GM18519 (cell line): ENCODE measurements at regions not wholly inside any gene's neighbourhood (a gene's known extent, or its start where the extent isn't known, plus 50 kb on each side); places are given as distances from the start of the nearest gene placed in this dataset.
"Not testable (repeated sequence)": the region's sequence is repeated elsewhere in the genome, so short reads cannot be mapped to it uniquely, and the experiment has no call there.

Experiments used
- ATAC-seq: cut with Tn5 transposase; IDR thresholded peaks from one replicate; pipeline ENCODE4 v1.9.1; 2021; ENCODE audit warnings: mild to moderate bottlenecking, moderate library complexity; ENCODE audit not compliant: unreplicated experiment, low FRiP score

DNA sequence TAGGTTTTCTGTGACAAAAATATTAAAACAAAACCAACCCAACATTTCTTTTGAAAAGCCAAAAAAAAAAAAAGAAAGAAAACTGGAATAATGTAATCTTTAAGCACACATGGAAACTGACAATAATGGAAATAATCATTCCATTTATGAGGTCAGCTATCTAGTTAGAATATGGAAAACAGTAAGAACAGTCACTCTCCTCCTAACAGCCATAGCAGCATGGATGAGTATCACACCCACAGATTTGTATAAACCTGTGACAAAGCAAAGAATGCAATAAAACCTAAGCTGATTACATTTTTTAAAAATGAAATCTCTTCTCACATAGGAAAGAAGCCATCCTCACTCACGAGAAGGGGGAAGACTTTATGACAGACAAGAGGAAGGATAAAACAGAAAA lies 437.8 kb downstream of the NYAP2 start:
- ATAC-seq: no peak

DNA sequence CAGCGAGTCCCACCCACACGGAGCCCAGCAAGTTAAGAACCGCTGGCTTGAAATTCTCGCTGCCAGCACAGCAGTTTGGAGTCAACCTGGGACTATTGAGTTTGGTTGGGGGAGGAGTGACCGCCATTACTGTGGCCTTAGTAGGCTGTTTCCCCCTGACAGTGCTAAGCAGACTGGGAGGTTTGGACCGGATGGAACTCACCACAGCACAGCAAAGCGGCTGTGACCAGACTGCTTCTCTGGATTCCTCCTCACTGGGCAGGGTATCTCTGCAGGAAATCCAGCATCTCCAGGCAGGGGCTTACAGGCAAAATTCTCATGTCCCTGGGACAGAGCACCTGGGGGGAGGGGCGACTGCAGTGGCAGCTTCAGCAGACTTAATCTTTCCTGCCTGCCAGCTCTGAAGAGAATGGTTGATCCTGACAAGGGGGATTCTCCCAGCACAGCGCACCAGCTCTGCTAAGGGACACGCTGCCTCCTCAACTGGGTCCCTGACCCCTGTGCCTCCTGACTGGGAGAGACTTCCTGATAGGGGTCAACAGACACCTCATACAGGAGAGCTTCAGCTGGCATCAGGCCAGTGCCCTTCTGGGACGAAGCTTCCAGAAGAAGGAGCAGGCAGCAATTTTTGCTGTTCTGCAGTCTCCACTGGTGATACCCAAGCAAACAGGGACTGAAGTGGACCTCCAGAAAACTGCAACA lies 425.4 kb downstream of the NYAP2 start:
- no peak for ATAC-seq

DNA sequence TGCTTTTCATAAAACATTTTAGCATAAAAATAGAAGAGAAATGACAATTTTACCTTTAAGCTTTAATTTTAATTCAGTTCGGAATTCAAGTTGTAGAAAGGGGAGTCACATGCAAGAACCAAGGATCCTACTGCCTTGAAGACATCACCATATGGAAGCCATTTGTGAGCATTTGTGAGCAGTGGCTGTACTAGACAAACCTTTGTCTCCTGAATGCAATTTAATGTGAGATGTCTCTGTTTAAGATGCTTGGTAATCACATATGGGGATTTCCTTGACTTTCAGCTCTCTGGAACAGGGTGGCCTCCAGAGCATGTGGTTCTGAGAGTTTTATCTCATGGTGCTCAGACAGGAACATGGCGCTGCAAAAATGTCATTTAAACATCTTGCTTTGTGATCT lies 421.8 kb downstream of the NYAP2 start:
- ATAC-seq: no peak

DNA sequence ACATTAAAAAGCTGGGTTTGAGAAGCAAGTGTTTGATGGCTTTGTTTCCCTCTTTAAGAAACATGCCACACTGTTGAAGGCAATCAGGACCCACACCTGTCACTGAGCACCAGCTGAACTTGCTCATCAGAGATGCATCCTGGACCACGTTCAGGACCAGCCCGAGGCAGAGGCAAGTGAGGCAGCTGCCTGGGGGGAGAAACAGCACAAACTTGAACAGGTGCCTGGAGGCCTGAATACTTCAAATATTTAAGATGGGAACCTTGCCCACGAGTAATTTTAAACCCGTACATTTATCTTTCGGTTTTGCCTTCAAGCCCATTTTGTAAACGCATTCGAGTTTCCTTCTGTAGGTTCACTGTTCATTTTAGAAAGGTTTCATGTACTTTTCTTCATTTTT lies 421.3 kb downstream of the NYAP2 start:
- no peak for ATAC-seq

DNA sequence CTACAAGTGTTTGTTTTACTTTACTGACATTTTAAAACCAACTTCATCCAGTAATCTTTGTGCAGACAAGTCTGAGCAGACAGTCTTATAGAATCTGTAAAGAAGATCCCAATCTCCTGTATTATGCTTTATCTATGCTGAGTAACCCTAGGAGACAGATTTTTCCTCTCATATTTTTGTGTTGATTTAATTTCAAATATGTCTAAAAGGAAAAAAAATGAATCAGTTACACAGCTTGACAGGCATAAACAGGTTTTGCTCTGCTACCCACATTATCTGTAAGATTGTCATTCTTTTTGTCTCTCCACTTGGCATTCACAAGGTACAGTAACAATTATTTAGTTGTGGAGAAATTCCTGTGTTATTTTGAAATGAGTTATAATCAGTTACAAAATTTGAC lies 415.0 kb downstream of the NYAP2 start:
- no peak for ATAC-seq

DNA sequence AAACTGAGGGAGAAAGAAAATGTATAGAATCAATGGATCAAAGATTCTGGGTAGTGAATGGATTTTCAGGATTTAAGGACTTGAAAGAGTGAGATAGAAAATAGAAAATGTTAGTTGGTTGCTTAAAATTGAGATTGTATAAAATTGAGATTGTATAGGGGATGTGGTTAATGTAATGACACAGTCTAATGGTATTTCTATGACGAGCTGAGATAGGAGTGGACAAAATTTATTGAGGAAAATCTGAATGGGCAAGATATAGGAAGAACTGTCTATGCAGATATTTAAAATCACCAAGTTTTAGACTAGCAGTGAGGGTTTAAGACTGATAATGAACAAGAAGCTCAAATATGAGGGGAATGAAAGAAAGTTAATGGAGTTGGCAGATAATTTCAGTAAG lies 406.6 kb downstream of the NYAP2 start:
- ATAC-seq: no peak

DNA sequence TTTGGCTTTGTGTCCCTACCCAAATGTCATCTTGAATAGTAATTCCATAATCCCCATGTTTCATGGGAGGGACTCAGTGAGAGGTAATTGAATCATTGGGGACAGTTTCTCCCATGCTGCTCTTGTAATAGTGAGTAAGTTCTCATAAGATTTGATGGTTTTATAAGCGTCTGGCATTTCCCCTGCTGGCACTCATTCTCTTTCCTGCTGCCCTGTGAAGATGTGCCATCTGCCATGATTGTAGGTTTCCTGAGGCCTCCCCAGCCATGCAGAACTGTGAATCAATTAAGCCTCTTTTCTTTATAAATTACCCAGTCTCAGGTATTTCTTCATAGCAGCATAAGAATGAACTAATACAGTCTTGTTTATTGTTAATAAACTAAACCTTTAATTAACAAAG lies 402.6 kb downstream of the NYAP2 start:
- not testable (repeated sequence) for ATAC-seq

DNA sequence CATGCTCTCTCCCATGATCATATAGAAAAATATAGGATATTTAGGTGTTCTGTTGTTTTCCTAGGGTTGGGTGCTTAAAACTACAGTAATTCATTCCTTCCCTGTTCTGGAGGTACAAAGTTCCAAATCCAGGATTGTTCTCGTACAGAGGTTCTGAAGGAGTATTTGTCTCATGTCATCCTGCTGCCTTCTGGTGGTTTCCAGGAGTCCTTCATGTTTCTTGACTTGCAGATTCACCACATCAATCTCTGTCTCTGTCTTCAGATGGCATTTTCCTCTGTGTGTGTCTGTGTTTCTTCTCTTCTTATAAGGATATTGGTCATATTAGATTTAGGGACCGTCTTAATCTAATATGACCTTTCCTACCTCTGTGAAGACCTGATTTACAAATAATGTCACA lies 397.9 kb downstream of the NYAP2 start:
- no peak for ATAC-seq

DNA sequence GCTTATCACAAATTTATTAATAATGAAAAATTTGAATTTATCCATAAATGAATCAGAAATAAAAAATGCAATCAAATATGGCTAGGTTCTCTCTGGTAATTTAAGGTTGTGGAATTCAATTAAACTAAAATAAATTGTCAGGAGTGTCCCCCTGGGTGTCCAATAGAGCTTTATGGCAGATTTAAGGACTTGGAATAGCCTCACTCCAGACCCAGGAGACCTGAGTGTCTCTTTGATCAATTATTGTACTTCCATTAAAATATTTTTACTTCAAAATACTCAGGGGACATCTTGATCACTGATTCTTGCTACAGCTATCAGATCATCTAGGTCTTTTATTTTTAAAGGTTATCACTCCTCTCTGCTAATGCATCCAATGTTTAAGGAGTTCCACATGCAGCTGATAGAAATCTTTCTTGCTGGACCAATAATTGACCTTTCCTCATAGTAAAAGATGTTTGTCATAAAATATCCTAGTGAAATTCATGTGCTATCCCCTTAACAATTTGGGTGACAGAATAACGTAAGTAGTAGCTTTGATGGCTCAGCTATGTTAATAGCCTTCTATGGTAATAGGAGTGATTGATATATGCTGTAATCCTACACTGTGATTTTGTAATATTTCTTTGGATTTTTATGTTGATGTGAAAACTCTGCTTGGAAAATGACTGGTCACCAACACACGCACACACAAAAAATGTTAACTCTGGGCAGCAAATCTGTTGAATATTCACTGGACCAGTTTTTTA lies 395.3 kb downstream of the NYAP2 start:
- ATAC-seq: no peak

DNA sequence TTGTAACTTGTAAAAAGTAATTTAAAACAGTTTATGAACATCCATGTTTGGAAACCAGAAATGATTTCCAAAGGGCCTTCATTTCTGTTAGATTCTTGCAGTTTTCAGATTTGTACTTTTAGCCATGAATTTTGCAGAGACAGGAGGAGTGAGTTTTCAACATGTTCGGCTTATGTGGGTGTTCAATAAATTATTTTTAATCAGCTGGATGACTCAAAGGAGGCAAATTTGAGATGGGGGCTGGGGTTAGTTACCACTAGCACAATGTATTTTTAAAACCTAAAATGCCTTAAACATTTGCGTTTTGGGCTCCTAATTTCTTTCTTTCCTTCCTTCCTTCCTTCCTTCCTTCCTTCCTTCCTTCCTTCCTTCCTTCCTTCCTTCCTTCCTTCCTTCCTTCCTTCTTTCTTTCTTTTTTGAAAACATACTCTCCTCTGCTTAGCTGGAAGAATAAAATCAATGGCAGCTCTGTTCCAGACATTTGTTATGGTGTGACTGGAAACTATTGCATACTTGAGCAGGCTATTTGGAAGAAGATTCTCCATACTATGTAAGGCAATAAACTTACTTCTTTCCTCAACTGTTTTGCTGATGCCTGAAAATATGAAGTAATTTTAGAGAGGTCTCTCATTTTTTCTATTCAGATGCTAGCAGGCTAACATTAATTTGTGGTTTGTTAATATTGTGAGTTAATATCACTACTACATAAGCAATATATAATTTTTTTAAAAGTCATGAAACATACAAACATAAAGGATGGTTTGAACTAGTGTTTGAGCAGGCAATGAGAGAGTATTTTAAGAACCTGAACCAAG lies 394.4 kb downstream of the NYAP2 start:
- ATAC-seq: no peak

DNA sequence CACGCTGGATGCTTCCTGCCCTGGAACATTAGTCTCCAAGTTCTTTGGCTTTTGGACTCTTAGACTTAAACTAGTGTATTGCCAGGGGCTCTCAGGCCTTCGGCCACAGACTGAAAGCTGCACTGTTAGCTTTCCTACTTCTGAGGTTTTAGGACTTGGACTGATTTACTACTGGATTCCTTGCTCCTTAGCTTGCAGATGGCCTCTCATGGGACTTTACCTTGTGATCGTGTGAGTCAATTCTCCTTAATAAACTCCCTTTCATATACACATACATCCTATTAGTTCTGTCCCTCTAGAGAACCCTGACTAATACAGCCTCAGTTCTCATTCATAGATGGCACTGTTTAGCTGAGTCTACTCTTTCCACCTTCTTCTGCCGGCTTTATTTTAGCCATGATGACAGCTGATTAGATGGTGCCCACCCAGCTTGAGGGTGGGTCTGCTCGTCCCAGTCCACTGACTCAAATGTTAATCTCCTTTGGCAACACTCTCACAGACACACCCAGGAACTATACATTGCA lies 389.1 kb downstream of the NYAP2 start:
- ATAC-seq: no peak

DNA sequence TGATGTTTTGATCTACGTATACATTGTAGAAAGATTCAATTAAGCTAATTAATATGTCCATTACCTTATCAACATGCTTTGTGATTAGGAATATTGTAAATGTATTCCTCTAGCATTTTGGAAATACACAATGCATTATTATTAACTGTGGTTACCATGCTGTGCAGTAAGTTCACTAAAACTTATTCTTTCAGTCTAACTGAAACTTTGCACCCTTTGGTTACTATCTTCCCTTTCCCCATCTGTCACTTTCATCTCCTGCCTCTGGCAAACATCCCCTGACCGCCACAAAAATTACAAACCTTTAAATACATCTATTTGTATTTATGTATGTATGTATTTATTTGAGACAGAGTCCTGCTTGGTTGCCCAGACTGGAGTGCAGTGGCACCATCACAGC lies 388.0 kb downstream of the NYAP2 start:
- ATAC-seq: no peak

DNA sequence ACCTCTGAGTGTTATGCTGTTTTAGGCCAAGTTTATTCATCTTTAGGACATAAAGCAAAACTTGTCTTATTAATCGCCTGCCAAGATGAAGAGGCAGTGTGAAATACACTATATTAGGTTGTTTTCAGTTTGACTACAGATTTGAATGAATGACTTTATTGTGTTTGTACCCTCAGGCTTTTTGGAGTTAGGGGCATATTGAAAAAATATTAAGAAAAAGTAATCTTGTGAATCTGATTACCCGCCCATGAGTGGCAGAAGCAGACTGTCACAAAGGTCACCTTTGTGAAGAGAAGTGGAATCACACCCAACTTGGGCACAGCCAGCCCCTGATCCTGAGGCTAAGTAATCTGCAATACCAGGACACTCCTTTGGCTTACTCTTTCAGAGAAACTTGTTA lies 382.5 kb downstream of the NYAP2 start:
- no peak for ATAC-seq

DNA sequence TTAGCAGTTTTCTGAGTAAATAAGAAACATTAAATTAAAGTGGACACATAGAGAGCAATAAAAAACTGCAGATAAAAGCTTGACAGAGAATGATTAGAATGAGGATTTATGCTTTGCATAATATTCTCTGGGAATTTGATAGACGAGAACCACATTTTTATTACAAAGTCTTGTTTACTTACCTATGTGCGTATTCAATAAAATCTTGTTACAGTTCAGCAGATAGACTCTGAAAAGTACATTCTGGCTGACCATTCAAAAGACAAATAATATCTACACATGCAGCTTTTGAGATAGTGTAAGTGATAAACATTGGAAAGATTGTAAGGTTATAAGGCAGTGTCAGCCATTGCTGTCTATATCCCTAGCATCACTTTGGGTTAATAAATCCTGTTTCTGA lies 381.6 kb downstream of the NYAP2 start:
- no peak for ATAC-seq

DNA sequence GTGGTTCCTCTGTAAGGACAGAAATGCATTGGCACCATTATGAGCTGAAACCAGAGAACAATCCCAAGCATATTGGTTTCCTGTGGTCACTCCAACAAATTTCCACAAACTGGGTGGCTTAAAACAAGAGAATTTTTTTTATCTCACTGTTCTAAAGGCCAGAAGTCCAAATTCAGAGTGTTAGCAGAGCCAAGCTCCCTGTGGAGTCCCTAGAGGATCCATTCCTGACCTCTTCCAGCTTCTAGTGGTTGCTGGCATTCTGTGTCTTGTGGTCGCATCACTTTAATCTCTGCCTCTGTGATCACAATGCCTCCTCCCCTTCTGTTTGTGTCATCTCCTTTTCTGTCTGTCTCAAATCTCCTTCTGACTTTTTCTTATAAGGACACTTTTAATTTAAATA lies 380.3 kb downstream of the NYAP2 start:
- no peak for ATAC-seq

DNA sequence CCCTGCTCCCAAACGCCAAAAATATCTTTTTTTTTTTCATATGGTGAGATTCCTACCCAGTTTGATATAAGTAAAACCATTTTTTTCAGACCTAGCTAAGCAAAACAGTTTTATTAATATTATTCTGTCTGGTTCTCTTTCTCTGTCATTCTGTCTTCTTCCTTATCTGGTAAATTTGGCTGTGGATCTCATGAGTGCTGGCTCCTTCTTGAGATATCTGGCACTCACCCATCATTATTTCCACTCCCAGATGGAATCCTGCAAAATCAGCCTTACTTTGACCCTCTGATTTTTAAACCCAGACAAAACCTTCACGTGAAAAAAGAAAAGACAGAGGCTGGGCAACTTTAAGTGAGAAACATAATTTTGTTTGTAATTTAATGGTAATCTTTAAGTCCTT lies 373.6 kb downstream of the NYAP2 start:
- ATAC-seq: no peak

DNA sequence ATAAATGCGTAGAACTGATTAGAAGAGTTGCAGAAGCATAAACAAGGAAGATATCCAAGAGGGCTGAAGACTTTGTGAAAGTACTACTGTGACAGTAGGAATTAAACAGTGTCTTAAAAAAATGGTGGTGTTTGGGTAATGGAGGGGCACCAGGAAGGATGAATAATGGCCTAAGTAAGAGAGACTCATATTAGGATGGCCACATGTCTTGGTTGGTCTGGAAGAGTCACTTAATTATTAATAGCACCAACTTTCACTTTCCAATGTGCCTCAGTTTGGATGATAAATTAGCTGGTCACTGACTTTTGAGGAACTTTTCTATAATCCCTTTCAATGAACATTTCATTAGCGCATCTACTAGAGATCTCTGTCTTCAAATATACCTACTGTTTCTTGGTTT lies 372.2 kb downstream of the NYAP2 start:
- no peak for ATAC-seq

DNA sequence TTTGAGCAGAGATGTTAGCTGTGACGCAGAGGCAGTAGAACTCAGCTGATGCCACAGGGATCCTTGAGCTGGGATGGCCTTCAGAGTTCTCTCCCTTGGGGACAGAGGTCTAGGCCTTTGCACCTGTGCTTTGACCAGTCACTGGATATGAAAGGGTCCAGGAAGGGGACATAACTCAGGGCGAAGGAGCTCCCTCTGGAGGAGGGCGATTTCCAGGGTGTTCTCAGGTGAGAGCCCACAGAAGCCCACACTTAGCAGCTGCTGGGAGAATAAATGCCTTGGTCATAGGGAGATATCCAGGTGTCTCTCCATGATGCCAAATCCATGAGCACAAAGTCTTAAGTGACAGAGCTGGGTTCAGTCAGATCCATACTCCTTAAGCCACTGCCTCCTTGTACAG lies 369.2 kb downstream of the NYAP2 start:
- no peak for ATAC-seq

DNA sequence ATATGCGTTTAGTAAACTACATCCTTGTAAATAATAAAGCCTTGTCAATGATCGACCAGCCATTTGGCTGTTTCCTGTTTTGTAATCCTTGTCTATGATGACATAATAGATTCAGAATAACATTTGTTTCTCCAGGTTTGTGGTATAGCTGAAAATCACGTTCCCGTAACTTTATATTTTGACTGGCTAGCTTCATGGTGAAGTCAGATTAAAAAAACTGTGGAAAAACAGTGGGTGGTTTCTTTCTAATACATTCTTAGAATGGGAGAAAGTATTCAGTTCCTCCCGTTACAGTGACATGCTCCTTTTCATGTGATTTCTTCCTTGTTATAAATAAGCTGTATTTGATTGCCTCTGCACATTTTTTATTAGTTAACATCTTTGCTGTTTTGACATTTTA lies 366.9 kb downstream of the NYAP2 start:
- ATAC-seq: no peak

DNA sequence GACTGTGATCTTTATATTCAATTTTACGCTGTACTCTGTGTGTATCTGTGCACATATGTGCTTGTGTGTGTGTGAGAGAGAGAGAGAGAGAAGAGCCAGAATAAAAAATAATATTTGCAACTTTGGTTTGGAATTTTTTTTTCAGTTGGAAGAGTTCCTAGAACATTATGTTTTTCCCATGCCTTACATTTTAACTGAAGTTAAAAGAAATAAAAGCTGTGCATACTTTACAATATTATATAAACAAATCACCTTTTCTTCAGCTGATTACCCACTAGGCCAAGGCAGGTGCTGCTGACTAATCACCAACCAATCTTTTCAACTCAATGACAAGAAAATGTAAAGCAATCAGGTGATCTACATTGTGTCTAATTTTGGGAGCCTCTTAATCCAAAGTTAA lies 366.3 kb downstream of the NYAP2 start:
- ATAC-seq: no peak

DNA sequence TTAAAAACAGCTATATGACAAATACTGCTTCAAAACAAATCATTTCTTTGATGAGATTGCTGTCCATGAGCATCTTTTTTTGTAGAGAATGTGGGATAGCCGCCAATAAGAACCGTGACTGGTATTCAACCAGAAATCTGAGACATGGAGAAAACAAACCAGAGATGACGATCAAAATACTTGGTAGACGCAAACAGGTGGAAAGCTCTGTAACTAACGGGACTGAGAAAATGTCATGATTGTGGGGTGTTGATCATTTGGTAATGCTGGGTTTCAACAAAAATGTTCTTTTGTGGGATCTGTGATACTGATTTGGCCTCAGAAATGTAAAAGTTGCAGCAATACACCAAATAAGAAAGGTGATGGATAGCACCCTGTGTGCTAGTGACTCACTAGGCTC lies 364.8 kb downstream of the NYAP2 start:
- ATAC-seq: no peak
